Progenitor cell of endocrine pancreas (in vitro differentiated cells): ENCODE measurements at regions not wholly inside any gene's neighbourhood (a gene's known extent, or its start where the extent isn't known, plus 50 kb on each side); places are given as distances from the start of the nearest gene placed in this dataset.

Experiments
- DNase-seq: peaks from one replicate; pipeline ENCODE4 v3.0.0; 2021; ENCODE audit warnings: low spot score; ENCODE audit not compliant: unreplicated experiment
- H3K27ac Mint-ChIP-seq: 2 replicates; pipeline ENCODE4 v1.8.0; 2021; ENCODE audit warnings: mild to moderate bottlenecking, moderate library complexity, mixed read lengths
- H3K27me3 Mint-ChIP-seq: 2 replicates; pipeline ENCODE4 v1.8.0; 2021; ENCODE audit warnings: mixed read lengths
- H3K36me3 Mint-ChIP-seq: 2 replicates; pipeline ENCODE4 v1.8.0; 2022; ENCODE audit warnings: mixed read lengths; ENCODE audit not compliant: insufficient read depth
- H3K4me1 Mint-ChIP-seq: 2 replicates; pipeline ENCODE4 v1.8.0; 2021; ENCODE audit warnings: low read depth, mixed read lengths
- H3K4me3 Mint-ChIP-seq: 2 replicates; pipeline ENCODE4 v1.8.0; 2021; ENCODE audit warnings: low read depth, mild to moderate bottlenecking, moderate library complexity, mixed read lengths
- H3K9me3 Mint-ChIP-seq: 2 replicates; pipeline ENCODE4 v1.8.0; 2021; ENCODE audit warnings: low read depth, mixed read lengths
- CTCF ChIP-seq: fragments of 200-600 bp; sonication (generic); IDR thresholded peaks from one replicate; pipeline ENCODE4 v1.5.0; 2021; ENCODE audit warnings: antibody characterized with exemption, mild to moderate bottlenecking; ENCODE audit not compliant: unreplicated experiment

DNA sequence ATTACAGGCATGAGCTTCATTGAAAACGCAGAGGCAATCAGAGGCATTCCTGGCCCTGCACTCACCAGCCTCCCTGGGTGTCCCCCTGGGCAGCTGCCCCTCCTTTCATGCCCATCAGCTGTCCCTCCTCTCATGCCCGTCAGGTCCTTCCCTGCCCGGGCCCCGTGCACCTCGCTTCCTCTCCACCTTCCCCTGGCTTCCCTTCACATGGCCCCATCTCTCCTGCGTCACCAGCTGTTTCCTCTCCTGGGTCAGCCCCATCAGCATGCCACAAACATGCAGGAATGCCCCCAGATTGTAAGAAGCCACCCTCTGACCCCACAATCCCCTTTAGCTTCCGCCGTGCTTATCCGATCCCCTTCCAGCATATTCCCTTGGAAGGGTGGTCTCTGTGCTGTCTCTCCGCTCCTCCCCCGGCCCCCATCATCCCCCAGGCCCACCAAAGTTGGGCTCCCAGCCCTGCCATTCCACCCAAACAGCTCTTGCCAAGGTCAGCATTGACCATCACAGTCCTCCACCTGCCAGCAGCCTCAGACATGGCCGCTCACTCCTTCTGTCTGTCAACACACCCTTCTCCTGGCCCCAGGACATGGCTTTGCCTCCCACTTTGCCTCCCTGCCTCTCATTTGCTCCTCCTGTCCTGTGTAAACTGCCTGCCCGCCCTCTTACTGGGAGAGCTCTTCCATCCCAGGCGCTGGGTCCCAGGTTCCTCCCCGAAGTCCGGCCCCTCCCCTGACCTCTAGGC is 98.6 kb upstream of the IER5L start:
- Mint-ChIP-seq H3K4me1 (peaks cover 12% of the 10 kb centered on the region), H3K4me3 (no peak overlapping the region)

GRCh38 chr9:129275626-129276247 is 97.7 kb upstream of the IER5L start:
- Mint-ChIP-seq H3K36me3 (no peaks in the 10 kb centered on the region), H3K27me3 (peaks cover 30% of the 10 kb centered on the region), H3K27ac (no peak overlapping the region), H3K9me3 (no peaks in the 10 kb centered on the region), H3K4me1 (peaks cover 12% of the 10 kb centered on the region), H3K4me3 (no peak overlapping the region)
- DNase-seq = no peak
- no peak for TF ChIP-seq CTCF

More for the DNA sequence above, 98.6 kb upstream of the IER5L start:
- no peak overlapping the region for H3K27ac Mint-ChIP-seq
- no peaks in the 10 kb centered on the region for H3K9me3 Mint-ChIP-seq
- TF ChIP-seq CTCF = no peak
- no peak for DNase-seq
- peaks cover 27% of the 10 kb centered on the region for H3K27me3 Mint-ChIP-seq
- H3K36me3 Mint-ChIP-seq = no peaks in the 10 kb centered on the region

DNA sequence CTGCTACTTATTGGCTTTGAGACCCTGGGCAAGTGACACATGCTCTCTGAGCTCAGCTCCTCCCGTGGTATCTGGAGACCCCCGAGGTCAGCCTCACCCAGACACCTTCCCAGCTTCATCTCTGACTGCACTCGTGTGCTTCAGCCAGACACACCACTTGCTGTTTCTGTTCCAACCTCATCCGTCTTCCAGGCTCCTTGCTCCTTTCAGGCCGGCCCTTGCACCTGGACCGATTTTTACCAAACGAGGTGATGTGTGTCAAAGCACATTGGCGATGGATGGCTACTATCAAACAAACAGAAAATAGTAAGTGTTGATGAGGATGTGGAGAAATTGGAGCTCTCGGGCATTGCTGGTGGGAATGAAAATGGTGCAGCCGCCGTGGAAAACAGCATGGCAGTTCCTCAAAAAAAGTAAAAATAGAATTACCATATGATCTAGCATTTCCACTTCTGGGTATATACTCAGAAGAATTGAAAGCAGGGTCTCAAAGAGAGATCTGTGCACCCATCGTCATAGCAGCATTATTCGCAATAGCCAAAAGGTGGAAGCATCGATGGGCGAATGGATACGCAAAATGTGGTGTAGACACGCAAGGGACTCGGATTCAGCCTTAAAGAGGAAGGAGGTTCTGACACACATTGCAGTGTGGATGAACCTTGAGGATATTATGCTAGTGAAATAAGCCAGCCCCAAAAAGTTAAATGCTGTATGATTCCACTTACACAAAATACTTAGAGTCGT is 96.1 kb upstream of the IER5L start:
- H3K9me3 Mint-ChIP-seq = no peaks in the 10 kb centered on the region
- no peak for DNase-seq
- H3K4me3 Mint-ChIP-seq = no peak overlapping the region
- no peaks in the 10 kb centered on the region for H3K36me3 Mint-ChIP-seq
- peak overlapping the region; percentile 29 for H3K27ac Mint-ChIP-seq
- peaks cover 30% of the 10 kb centered on the region for H3K27me3 Mint-ChIP-seq
- peaks cover 12% of the 10 kb centered on the region for H3K4me1 Mint-ChIP-seq
- no peak for TF ChIP-seq CTCF

DNA sequence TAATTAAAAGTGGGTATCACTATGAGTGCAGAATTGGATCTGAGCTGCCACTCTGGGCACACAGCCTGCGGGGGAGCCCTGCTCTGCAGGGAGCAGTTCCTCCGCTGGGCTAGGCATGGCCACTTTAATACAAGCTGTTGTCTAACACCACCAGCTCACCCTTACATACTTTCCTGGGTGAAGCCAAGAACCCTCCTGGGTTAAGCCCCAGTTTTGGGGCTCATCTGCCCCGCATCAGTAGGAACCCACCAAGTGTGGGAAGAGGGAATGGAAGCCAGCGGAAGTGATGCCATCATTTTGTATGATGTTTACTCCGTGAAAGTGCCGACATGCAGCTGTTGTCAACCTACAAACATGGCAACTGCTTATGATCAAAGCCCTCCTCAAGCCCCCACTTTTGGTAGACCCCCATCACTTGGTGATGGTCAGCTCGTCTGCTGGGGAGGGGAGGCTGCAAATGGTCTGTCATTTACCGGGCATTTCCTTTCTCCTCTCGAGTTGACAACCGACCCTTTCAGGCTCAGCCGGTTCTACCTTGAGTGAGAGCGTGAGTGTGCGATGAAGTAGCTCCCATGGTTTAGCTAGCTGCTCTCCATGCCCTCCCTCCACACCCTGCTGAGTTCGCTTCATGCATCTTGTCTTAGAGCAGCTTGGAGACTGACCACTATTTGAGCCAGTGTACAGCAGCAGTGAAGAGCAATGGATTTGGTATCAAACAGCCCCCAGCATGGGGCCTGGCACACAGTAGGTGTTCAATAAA is 95.3 kb upstream of the IER5L start:
- Mint-ChIP-seq H3K4me3 (no peak overlapping the region), H3K27ac (no peak overlapping the region), H3K27me3 (peaks cover 30% of the 10 kb centered on the region), H3K9me3 (no peaks in the 10 kb centered on the region), H3K36me3 (no peaks in the 10 kb centered on the region), H3K4me1 (peaks cover 12% of the 10 kb centered on the region)
- DNase-seq = no peak
- TF ChIP-seq CTCF = no peak
